ENCODE measurements at regions not wholly inside any gene's neighbourhood (a gene's known extent, or its start where the extent isn't known, plus 50 kb on each side); places are given as distances from the start of the nearest gene placed in this dataset.
"Not testable (repeated sequence)": the region's sequence is repeated elsewhere in the genome, so short reads cannot be mapped to it uniquely, and the experiment has no call there.

DNA sequence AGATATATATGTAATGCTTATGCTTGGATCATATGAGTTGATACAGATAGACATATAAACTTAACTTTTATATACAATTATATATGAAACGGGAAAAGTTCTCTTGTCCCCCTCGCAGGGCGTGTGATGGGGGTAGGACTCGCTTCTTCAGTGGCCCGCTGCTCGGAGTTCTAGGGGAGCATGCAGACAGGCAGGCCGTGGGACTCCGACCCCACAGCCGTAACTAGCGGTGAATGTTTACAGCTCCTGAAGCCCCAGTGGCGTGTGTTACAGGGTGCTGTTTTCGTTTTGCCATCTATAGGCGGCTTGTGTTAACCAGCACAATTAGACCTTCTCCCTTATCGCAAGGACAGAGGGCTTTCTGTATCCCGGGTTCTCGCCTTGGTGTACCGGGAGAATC, 1899.8 kb downstream of the PCDH9 start:
- H3K79me1 ChIP-seq (ENCODE audit: insufficient read depth, low read depth, low read length, poor library complexity, severe bottlenecking), result no peaks in the 10 kb centered on the region
- H3K23me2 ChIP-seq (ENCODE audit: insufficient read length, low read depth, low read length, poor library complexity, severe bottlenecking), result no peaks in the 10 kb centered on the region
- no peak overlapping the region for H3K18ac ChIP-seq (ENCODE audit: insufficient read length, low read depth, low read length)
- H2AFZ ChIP-seq (ENCODE audit: low read length), result no peak overlapping the region
- no peaks in the 10 kb centered on the region for H3K27me3 ChIP-seq (ENCODE audit: insufficient read depth, low read length)
- no peak overlapping the region for H2BK12ac ChIP-seq (ENCODE audit: insufficient read length, low read depth, low read length)
- H4K5ac ChIP-seq (ENCODE audit: insufficient read length, low read depth, low read length), result no peak overlapping the region
- Mint-ChIP-seq H3K9me3 (no peaks in the 10 kb centered on the region), H3K4me1 (no peaks in the 10 kb centered on the region), H3K36me3 (ENCODE audit: insufficient read depth in 1 of 3, low read depth in 3 of 3) (no peaks in the 10 kb centered on the region), H3K27ac (no peak overlapping the region), H3K27me3 (ENCODE audit: low read depth) (no peaks in the 10 kb centered on the region), H3K4me3 (no peak overlapping the region)
- H3K23ac ChIP-seq (ENCODE audit: insufficient read length, low read depth, low read length), result no peak overlapping the region
- no peak for DNase-seq
- no peak overlapping the region for H3K9ac ChIP-seq (ENCODE audit: extremely low read depth, insufficient read length, low read length)
- WGBS (ENCODE audit: extremely low coverage, insufficient read length, low lambda C conversion rate), result no CpG with 5 or more reads among the region's 17 CpGs
- no peak overlapping the region for H2BK15ac ChIP-seq (ENCODE audit: low read depth, low read length)
- H4K8ac ChIP-seq (replicated peaks; ENCODE audit: insufficient read length, low read depth, low read length), result no peak overlapping the region
- no peak overlapping the region for H3T11ph ChIP-seq (ENCODE audit: low read length)
- no peaks in the 10 kb centered on the region for H4K20me1 ChIP-seq (ENCODE audit: control insufficient read depth, insufficient read depth, insufficient read length)
- H3K4ac ChIP-seq (ENCODE audit: low read depth, low read length), result no peak overlapping the region
- no peak overlapping the region for H3K27ac ChIP-seq (ENCODE audit: insufficient read length, low read depth, low read length)
- no peak overlapping the region for H2BK20ac ChIP-seq (ENCODE audit: low read depth, low read length, poor library complexity, severe bottlenecking)
- no peak overlapping the region for H2BK5ac ChIP-seq (ENCODE audit: insufficient read length, low read length)
- H3K56ac ChIP-seq (ENCODE audit: insufficient read length, low read depth, low read length), result no peak overlapping the region
- TF ChIP-seq, protein P1, sequence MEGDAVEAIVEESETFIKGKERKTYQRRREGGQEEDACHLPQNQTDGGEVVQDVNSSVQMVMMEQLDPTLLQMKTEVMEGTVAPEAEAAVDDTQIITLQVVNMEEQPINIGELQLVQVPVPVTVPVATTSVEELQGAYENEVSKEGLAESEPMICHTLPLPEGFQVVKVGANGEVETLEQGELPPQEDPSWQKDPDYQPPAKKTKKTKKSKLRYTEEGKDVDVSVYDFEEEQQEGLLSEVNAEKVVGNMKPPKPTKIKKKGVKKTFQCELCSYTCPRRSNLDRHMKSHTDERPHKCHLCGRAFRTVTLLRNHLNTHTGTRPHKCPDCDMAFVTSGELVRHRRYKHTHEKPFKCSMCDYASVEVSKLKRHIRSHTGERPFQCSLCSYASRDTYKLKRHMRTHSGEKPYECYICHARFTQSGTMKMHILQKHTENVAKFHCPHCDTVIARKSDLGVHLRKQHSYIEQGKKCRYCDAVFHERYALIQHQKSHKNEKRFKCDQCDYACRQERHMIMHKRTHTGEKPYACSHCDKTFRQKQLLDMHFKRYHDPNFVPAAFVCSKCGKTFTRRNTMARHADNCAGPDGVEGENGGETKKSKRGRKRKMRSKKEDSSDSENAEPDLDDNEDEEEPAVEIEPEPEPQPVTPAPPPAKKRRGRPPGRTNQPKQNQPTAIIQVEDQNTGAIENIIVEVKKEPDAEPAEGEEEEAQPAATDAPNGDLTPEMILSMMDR (conservative IDR thresholded peaks at IDR 0.05), result no peak
- no peaks in the 10 kb centered on the region for H3K9me3 ChIP-seq (ENCODE audit: control insufficient read depth, low read depth, low read length)
- no peaks in the 10 kb centered on the region for H3K4me1 ChIP-seq (ENCODE audit: insufficient read depth, low read length)
- no peak overlapping the region for H2BK120ac ChIP-seq (ENCODE audit: low read depth, low read length, poor library complexity, severe bottlenecking)
- H2AK5ac ChIP-seq (ENCODE audit: insufficient read length, low read length), result no peak overlapping the region
- H3K4me2 ChIP-seq (ENCODE audit: insufficient read depth, insufficient read length, low read length), result no peak overlapping the region
- H3K14ac ChIP-seq (ENCODE audit: insufficient read depth, low read length), result no peak overlapping the region
- no peaks in the 10 kb centered on the region for H3K79me2 ChIP-seq (ENCODE audit: insufficient read depth, low read length)
- H4K91ac ChIP-seq (ENCODE audit: insufficient read length, low read depth, low read length), result no peak overlapping the region

DNA sequence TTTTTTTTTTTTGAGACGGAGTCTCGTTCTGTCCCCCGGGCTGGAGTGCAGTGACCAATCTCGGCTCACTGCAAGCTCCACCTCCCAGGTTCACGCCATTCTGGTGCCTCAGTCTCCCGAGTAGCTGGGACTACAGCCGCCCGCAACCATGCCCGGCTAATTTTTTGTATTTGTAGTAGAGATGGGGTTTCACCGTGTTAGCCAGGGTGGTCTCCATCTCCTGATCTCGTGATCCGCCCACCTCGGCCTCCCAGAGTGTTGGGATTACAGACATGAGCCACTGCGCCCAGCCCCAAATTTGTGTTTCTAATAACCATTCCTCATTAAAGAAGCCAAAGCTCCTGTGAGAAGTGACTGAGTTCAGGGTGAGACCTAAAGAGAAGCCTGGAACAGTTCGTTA, 1906.9 kb downstream of the PCDH9 start:
- H4K20me1 ChIP-seq (ENCODE audit: control insufficient read depth, insufficient read depth, insufficient read length); H4K5ac ChIP-seq (ENCODE audit: insufficient read length, low read depth, low read length); H3K27ac ChIP-seq (ENCODE audit: insufficient read length, low read depth, low read length); H3K9ac ChIP-seq (ENCODE audit: extremely low read depth, insufficient read length, low read length); H2BK20ac ChIP-seq (ENCODE audit: low read depth, low read length, poor library complexity, severe bottlenecking); H3K23me2 ChIP-seq (ENCODE audit: insufficient read length, low read depth, low read length, poor library complexity, severe bottlenecking); H3K4me3 Mint-ChIP-seq; H3K27ac Mint-ChIP-seq; H3K36me3 Mint-ChIP-seq (ENCODE audit: insufficient read depth in 1 of 3, low read depth in 3 of 3); H4K8ac ChIP-seq (replicated peaks; ENCODE audit: insufficient read length, low read depth, low read length); H3K4me2 ChIP-seq (ENCODE audit: insufficient read depth, insufficient read length, low read length); H3T11ph ChIP-seq (ENCODE audit: low read length); H2BK12ac ChIP-seq (ENCODE audit: insufficient read length, low read depth, low read length); DNase-seq; H3K4me1 Mint-ChIP-seq; H3K79me1 ChIP-seq (ENCODE audit: insufficient read depth, low read depth, low read length, poor library complexity, severe bottlenecking); H4K91ac ChIP-seq (ENCODE audit: insufficient read length, low read depth, low read length); H3K23ac ChIP-seq (ENCODE audit: insufficient read length, low read depth, low read length); H3K56ac ChIP-seq (ENCODE audit: insufficient read length, low read depth, low read length); H3K79me2 ChIP-seq (ENCODE audit: insufficient read depth, low read length); H3K4ac ChIP-seq (ENCODE audit: low read depth, low read length); H3K14ac ChIP-seq (ENCODE audit: insufficient read depth, low read length); H2AFZ ChIP-seq (ENCODE audit: low read length); H3K9me3 Mint-ChIP-seq; H3K9me3 ChIP-seq (ENCODE audit: control insufficient read depth, low read depth, low read length); H3K4me1 ChIP-seq (ENCODE audit: insufficient read depth, low read length); H2AK5ac ChIP-seq (ENCODE audit: insufficient read length, low read length); H3K18ac ChIP-seq (ENCODE audit: insufficient read length, low read depth, low read length); H3K27me3 ChIP-seq (ENCODE audit: insufficient read depth, low read length); H2BK5ac ChIP-seq (ENCODE audit: insufficient read length, low read length); H2BK120ac ChIP-seq (ENCODE audit: low read depth, low read length, poor library complexity, severe bottlenecking); H3K27me3 Mint-ChIP-seq (ENCODE audit: low read depth); H2BK15ac ChIP-seq (ENCODE audit: low read depth, low read length): not testable (repeated sequence)
- WGBS (ENCODE audit: extremely low coverage, insufficient read length, low lambda C conversion rate), result no CpG with 5 or more reads among the region's 15 CpGs
